Chondrocyte (in vitro differentiated cells): ENCODE measurements at regions not wholly inside any gene's neighbourhood (a gene's known extent, or its start where the extent isn't known, plus 50 kb on each side); places are given as distances from the start of the nearest gene placed in this dataset.

ENCODE experiments used
- DNase-seq: peaks from one replicate; pipeline ENCODE4 v3.0.0; 2021; ENCODE audit warnings: mixed read lengths, low spot score
- H3K27ac Mint-ChIP-seq: one replicate; pipeline ENCODE4 v1.8.0; 2021; ENCODE audit warnings: mild to moderate bottlenecking, moderate library complexity, mixed read lengths; ENCODE audit not compliant: unreplicated experiment
- H3K27me3 Mint-ChIP-seq: 2 replicates; pipeline ENCODE4 v1.8.0; 2021; ENCODE audit warnings: low read depth, mixed read lengths
- H3K36me3 Mint-ChIP-seq: 2 replicates; pipeline ENCODE4 v1.8.0; 2021; ENCODE audit warnings: low read depth, mixed read lengths
- H3K4me1 Mint-ChIP-seq: 2 replicates; pipeline ENCODE4 v1.8.0; 2021; ENCODE audit warnings: low read depth, mild to moderate bottlenecking, mixed read lengths
- H3K4me3 Mint-ChIP-seq: one replicate; pipeline ENCODE4 v1.8.0; 2021; ENCODE audit warnings: mild to moderate bottlenecking, moderate library complexity, mixed read lengths; ENCODE audit not compliant: unreplicated experiment
- H3K9me3 Mint-ChIP-seq: 2 replicates; pipeline ENCODE4 v1.8.0; 2021; ENCODE audit warnings: low read depth, mixed read lengths
- CTCF ChIP-seq: fragments of 200-600 bp; sonication (generic); IDR thresholded peaks from 2 replicates; pipeline ENCODE4 v1.5.0; 2021; ENCODE audit warnings: antibody characterized with exemption, mild to moderate bottlenecking, moderate library complexity

- DNase-seq: no peak
These were observed 54.1 kb upstream of the RAB6C start for GRCh38 chr2:129925381-129925780.

GRCh38 chr2:129927696-129928095 lies 51.8 kb upstream of the RAB6C start:
- DNase-seq: no peak
- H3K4me1 Mint-ChIP-seq: peaks cover 8% of the 10 kb centered on the region
- H3K4me3 Mint-ChIP-seq: no peak overlapping the region
- H3K27ac Mint-ChIP-seq: no peak overlapping the region
- no peak for TF ChIP-seq CTCF
- no peaks in the 10 kb centered on the region for H3K9me3 Mint-ChIP-seq
- peaks cover 6% of the 10 kb centered on the region for H3K27me3 Mint-ChIP-seq
- no peaks in the 10 kb centered on the region for H3K36me3 Mint-ChIP-seq

More at GRCh38 chr2:129925381-129925780, 54.1 kb upstream of the RAB6C start:
- H3K9me3 Mint-ChIP-seq: peaks cover 3% of the 10 kb centered on the region
- TF ChIP-seq CTCF: no peak
- peaks cover 8% of the 10 kb centered on the region for H3K4me1 Mint-ChIP-seq
- no peak overlapping the region for H3K27ac Mint-ChIP-seq
- H3K4me3 Mint-ChIP-seq: no peak overlapping the region
- peaks cover 19% of the 10 kb centered on the region for H3K27me3 Mint-ChIP-seq
- no peaks in the 10 kb centered on the region for H3K36me3 Mint-ChIP-seq

GRCh38 chr2:129929321-129930290 lies 49.9 kb upstream of the RAB6C start:
- no peak overlapping the region for H3K27ac Mint-ChIP-seq
- H3K36me3 Mint-ChIP-seq: no peaks in the 10 kb centered on the region
- no peak overlapping the region for H3K4me3 Mint-ChIP-seq
- H3K9me3 Mint-ChIP-seq: no peaks in the 10 kb centered on the region
- H3K4me1 Mint-ChIP-seq: peaks cover 14% of the 10 kb centered on the region
- no peaks in the 10 kb centered on the region for H3K27me3 Mint-ChIP-seq
- no peak for TF ChIP-seq CTCF
- no peak for DNase-seq
